ENCODE measurements at regions not wholly inside any gene's neighbourhood (a gene's known extent, or its start where the extent isn't known, plus 50 kb on each side); places are given as distances from the start of the nearest gene placed in this dataset.
"Not testable (repeated sequence)": the region's sequence is repeated elsewhere in the genome, so short reads cannot be mapped to it uniquely, and the experiment has no call there.

- no peak for DNase-seq
Observed at GRCh38 chr3:187795207-187795960, 50.1 kb upstream of the BCL6 start.

- DNase-seq = peak in 1 of 3 donors; percentile 24
Observed at GRCh38 chr3:187798126-187798525, 52.9 kb upstream of the BCL6 start.

DNA sequence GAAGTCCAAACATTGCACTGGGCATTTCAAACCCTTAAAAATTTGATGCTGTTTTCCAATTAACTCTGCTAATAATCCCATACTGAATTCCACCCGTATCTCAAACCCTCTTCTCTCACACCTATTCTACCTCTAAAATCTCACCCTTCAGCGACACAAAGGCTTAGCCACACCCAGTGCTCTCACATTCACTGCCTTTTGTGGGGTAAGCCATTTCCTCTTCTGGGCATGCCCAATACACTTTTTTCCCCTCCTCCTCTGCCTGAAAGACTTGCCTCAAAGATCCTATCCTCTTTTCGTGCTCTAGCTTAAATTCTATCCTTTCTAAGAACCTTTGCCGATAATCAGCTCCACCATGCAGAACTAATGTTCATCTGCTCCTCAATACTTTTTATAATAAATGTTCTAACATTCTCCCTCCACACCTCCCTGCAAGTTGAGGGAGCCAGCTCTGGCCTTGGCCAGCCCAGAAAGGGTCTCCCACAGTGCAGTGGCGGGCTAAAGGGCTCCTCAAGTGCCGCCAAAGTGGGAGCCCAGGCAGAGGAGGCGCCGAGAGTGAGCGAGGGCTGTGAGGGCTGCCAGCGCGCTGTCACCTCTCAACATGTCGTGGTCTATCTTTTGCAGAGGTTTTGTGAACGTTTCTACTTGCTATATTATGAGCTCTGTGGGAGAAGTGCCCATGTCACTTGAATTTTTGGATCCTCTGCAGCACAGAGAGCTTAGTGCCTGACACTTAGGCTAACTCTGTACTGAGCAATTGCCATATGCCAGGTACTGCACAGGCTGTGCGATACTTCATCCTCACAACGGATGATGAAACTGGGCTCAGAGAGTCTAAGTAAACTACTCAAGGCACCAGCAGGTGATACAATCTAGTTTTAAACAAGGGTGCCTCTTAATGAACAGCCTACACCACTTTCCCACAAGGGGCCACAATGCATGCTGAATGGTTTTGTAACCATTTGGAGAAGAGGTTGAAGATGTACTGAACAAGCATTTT lies 53.6 kb upstream of the BCL6 start:
- no peak for DNase-seq

GRCh38 chr3:187799942-187800641 lies 54.8 kb upstream of the BCL6 start:
- DNase-seq = no peak

DNA sequence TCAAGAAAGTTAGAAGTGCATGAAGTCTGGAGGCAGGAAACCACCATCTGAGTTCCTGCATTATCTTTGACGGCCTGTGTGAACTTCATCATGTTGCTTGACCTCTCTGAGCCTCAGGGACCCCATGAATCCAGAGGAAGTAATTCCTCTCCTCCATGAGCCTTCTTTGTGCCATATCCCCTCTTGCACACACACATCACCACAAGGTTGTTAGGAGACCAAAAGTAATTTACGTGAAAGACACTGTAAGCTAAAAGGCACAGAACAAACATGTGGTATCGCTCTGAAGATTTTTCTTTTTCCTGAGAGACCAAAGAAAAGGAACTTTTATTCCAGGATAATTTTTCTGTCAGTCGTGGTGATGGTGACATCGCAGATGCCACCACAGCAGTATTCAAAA lies 55.9 kb upstream of the BCL6 start:
- DNase-seq = no peak

- DNase-seq = no peak
Observed at GRCh38 chr3:187802203-187802927, 57.1 kb upstream of the BCL6 start.

DNA sequence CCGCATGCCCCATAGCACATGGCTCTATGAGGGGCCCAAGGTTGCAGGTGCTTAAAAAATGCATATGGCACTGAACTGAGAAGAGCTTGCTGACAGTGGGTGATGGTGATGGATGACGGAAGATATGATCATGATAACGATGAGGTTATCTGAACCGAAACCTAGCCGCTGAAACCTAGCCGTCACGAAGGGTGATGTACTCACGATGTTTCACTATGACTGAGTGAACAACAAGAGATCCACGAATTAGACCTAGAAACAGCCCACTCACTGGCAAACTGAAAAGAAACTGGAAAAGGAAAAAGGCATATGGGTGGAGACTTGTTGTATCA lies 57.6 kb upstream of the BCL6 start:
- no peak for DNase-seq

GRCh38 chr3:187804120-187804744 lies 59.0 kb upstream of the BCL6 start:
- DNase-seq = peak in 2 of 3 donors; percentile 30 to 31

GRCh38 chr3:187804745-187805121 lies 59.5 kb upstream of the BCL6 start:
- no peak for DNase-seq

- DNase-seq = no peak
Observed at GRCh38 chr3:187805774-187806173, 60.5 kb upstream of the BCL6 start.

- DNase-seq = no peak
Observed at GRCh38 chr3:187807086-187807862, 62.0 kb upstream of the BCL6 start.

- DNase-seq = no peak
Observed at GRCh38 chr3:187808527-187808895, 63.2 kb upstream of the BCL6 start.

DNA sequence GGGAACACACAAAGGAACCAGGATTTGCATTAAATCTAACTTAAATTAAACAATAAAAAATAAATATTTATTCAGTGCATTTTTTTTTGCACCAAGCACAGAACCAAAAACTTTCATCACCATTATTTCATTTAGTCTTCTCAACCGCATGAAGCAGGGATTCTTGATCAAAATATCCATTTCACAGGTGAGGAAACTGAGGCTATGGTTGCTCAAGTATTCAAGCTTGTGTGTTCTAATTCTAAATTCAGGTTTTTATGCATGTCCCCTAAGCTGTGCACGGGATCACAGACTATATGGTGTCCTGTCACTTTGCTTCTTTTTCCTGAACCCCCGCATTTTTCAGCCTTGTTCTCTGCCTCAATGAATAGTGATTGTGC lies 64.3 kb upstream of the BCL6 start:
- no peak for DNase-seq

GRCh38 chr3:187810021-187810446 lies 64.8 kb upstream of the BCL6 start:
- DNase-seq = no peak

DNA sequence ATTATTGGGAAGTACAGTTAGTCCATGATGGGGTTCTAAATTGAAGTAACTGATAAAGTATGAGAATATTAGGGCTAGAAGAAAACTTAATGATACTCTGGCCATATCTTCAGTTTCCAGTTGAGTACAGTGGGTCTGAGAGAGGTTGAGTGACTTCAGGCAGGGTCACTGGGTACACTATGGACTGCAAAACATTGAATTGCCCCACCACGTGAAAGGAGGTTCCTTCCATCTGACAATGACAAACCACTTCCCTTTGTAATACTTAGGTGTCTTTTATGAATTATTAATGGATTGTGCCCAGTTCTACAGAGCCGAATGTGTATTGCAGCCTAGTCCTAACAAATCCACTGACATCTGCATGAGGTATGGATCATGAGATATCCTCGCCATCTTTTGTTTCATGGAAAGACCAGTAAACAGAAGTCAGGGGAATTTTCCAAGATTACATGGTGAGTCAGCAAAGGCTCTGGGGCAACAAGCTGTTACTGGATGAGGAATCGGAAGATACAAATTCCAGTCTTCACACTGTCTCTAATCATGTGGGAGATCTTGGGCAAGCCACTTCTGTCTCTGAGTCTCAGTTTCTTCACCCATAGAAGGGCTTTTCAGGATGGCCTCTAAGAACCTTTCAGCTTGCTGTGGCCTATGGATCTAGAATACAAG lies 66.5 kb upstream of the BCL6 start:
- peak; percentile 84 to 96 (median 93) for DNase-seq

DNA sequence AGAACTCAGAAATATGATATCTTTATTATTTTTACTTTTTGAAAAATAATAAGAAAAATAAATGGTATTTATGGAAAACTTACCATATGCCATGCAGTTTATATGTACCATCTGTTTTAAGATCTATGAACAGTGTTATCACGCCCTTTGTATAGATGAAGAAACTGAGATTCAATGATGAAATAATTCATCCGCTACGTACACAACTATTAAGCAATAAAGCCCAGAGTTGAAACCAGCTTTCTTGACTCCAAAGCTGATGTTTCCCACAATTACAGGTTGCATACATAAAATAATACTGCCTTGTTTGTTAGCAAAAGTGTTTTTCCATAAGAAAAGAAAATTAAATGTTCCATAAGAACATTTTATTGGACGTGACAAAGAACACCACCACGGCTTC lies 67.2 kb upstream of the BCL6 start:
- DNase-seq = peak in 2 of 3 donors; percentile 27 to 46

- no peak for DNase-seq
Observed at GRCh38 chr3:187813198-187813597, 67.9 kb upstream of the BCL6 start.

GRCh38 chr3:187817766-187818165 lies 72.5 kb upstream of the BCL6 start:
- DNase-seq = not testable (repeated sequence)

DNA sequence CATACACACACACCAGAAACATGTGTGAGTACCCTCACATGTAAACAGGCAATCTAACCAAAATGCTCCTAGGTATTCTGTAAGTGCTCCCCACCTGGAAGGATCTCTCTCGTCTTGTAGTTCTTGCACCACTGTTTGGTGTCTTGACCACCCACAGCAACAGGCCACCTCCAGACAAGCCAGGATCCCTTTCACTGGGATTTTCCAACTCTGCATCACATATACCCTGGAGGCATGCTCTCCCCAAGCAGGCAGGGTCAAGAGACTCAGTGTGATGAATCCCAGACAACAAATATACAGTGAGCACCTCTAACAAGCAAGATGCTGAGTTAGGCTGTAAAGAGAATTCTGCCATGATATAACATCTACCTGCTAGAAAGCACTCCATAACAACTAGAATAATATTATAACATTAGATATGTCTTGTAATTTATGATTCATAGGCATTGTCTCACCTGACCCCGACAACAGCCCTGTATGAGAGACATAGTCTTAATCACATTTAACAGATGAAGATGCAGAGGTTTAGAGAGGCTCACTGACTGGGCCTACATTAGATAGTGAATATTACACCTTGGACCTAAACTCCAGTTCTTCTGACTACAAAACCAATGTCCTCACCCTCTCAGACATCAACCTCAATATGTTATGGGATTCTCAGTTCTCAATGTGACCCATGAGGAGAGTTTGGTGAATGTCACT lies 76.5 kb upstream of the BCL6 start:
- no peak for DNase-seq

GRCh38 chr3:187822402-187822801 lies 77.1 kb upstream of the BCL6 start:
- DNase-seq = no peak

Measured in suppressor macrophage treated with lipopolysaccharide for 1 hour (primary cell).